Activated naive CD8-positive, alpha-beta T cell treated with anti-CD3 and anti-CD28 coated beads, Interleukin-2, amount 50 U/mL, for 24 hours (primary cell): ENCODE measurements at regions not wholly inside any gene's neighbourhood (a gene's known extent, or its start where the extent isn't known, plus 50 kb on each side); places are given as distances from the start of the nearest gene placed in this dataset.
A peak's percentile ranks its signal among the peaks of the same experiment; 100 is the strongest.

Source experiments
- ATAC-seq: fragments of 150-1000 bp; cut with Tn5 transposase; one replicate; pipeline ENCODE4 v1.10.0; 2021
- DNase-seq: peaks from one replicate; pipeline ENCODE4 v3.0.0; 2021
- H3K27ac Mint-ChIP-seq: one replicate; pipeline ENCODE4 v1.8.0; 2021; ENCODE audit warnings: mild to moderate bottlenecking, mixed read lengths
- H3K27me3 Mint-ChIP-seq: one replicate; pipeline ENCODE4 v1.8.0; 2021; ENCODE audit warnings: mixed read lengths
- H3K36me3 Mint-ChIP-seq: one replicate; pipeline ENCODE4 v1.8.0; 2021; ENCODE audit warnings: low read depth, mixed read lengths
- H3K4me1 Mint-ChIP-seq: one replicate; pipeline ENCODE4 v1.8.0; 2021; ENCODE audit warnings: mixed read lengths
- H3K4me3 Mint-ChIP-seq: one replicate; pipeline ENCODE4 v1.8.0; 2021; ENCODE audit warnings: mild to moderate bottlenecking, moderate library complexity, mixed read lengths
- H3K9me3 Mint-ChIP-seq: one replicate; pipeline ENCODE4 v1.8.0; 2021; ENCODE audit warnings: mixed read lengths

GRCh38 chr13:77409412-77409811 lies 82.5 kb upstream of the MYCBP2 start:
- ATAC-seq (no peak), DNase-seq (no peak)
- no peaks in the 10 kb centered on the region for H3K9me3 Mint-ChIP-seq
- no peaks in the 10 kb centered on the region for H3K36me3 Mint-ChIP-seq
- no peaks in the 10 kb centered on the region for H3K27me3 Mint-ChIP-seq
- H3K4me1 Mint-ChIP-seq = no peaks in the 10 kb centered on the region
- no peak overlapping the region for H3K27ac Mint-ChIP-seq
- no peak overlapping the region for H3K4me3 Mint-ChIP-seq

- ATAC-seq (no peak), DNase-seq (no peak)
- no peak overlapping the region for H3K27ac Mint-ChIP-seq
- H3K9me3 Mint-ChIP-seq = no peaks in the 10 kb centered on the region
- H3K36me3 Mint-ChIP-seq = no peaks in the 10 kb centered on the region
- H3K27me3 Mint-ChIP-seq = no peaks in the 10 kb centered on the region
- no peak overlapping the region for H3K4me3 Mint-ChIP-seq
- H3K4me1 Mint-ChIP-seq = no peaks in the 10 kb centered on the region
These were observed 79.9 kb upstream of the MYCBP2 start for GRCh38 chr13:77406644-77407440.

GRCh38 chr13:77398825-77399620 lies 72.1 kb upstream of the MYCBP2 start:
- ATAC-seq = peak; percentile 15
- Mint-ChIP-seq H3K27me3 (peaks cover 2% of the 10 kb centered on the region), H3K9me3 (no peaks in the 10 kb centered on the region), H3K4me3 (no peak overlapping the region), H3K36me3 (no peaks in the 10 kb centered on the region), H3K27ac (no peak overlapping the region), H3K4me1 (peaks cover 1% of the 10 kb centered on the region)
- no peak for DNase-seq

GRCh38 chr13:77397636-77398035 lies 70.7 kb upstream of the MYCBP2 start:
- Mint-ChIP-seq H3K4me1 (peaks cover 12% of the 10 kb centered on the region), H3K4me3 (no peak overlapping the region), H3K27ac (no peak overlapping the region), H3K36me3 (no peaks in the 10 kb centered on the region), H3K27me3 (peaks cover 4% of the 10 kb centered on the region), H3K9me3 (no peaks in the 10 kb centered on the region)
- DNase-seq (no peak), ATAC-seq (no peak)

GRCh38 chr13:77391475-77391874 lies 64.6 kb upstream of the MYCBP2 start:
- Mint-ChIP-seq H3K36me3 (no peaks in the 10 kb centered on the region), H3K4me3 (no peak overlapping the region), H3K27me3 (peaks cover 4% of the 10 kb centered on the region), H3K27ac (no peak overlapping the region), H3K4me1 (peaks cover 31% of the 10 kb centered on the region), H3K9me3 (no peaks in the 10 kb centered on the region)
- ATAC-seq (no peak), DNase-seq (no peak)

GRCh38 chr13:77390391-77390790 lies 63.5 kb upstream of the MYCBP2 start:
- H3K4me1 Mint-ChIP-seq = peaks cover 33% of the 10 kb centered on the region
- no peak overlapping the region for H3K4me3 Mint-ChIP-seq
- DNase-seq (no peak), ATAC-seq (no peak)
- H3K27ac Mint-ChIP-seq = no peak overlapping the region
- no peaks in the 10 kb centered on the region for H3K9me3 Mint-ChIP-seq
- H3K27me3 Mint-ChIP-seq = peaks cover 4% of the 10 kb centered on the region
- H3K36me3 Mint-ChIP-seq = no peaks in the 10 kb centered on the region

GRCh38 chr13:77389625-77390000 lies 62.7 kb upstream of the MYCBP2 start:
- peaks cover 33% of the 10 kb centered on the region for H3K4me1 Mint-ChIP-seq
- no peak overlapping the region for H3K4me3 Mint-ChIP-seq
- H3K9me3 Mint-ChIP-seq = no peaks in the 10 kb centered on the region
- no peaks in the 10 kb centered on the region for H3K36me3 Mint-ChIP-seq
- ATAC-seq (peak; percentile 63), DNase-seq (no peak)
- peaks cover 4% of the 10 kb centered on the region for H3K27me3 Mint-ChIP-seq
- H3K27ac Mint-ChIP-seq = no peak overlapping the region

GRCh38 chr13:77388944-77389624 lies 62.2 kb upstream of the MYCBP2 start:
- ATAC-seq = peak; percentile 68
- Mint-ChIP-seq H3K4me1 (peaks cover 32% of the 10 kb centered on the region), H3K27ac (peak overlapping the region; percentile 6)

GRCh38 chr13:77387607-77388200 lies 60.8 kb upstream of the MYCBP2 start:
- Mint-ChIP-seq H3K27ac (no peak overlapping the region), H3K4me3 (no peak overlapping the region), H3K36me3 (no peaks in the 10 kb centered on the region), H3K27me3 (peaks cover 2% of the 10 kb centered on the region), H3K4me1 (peaks cover 21% of the 10 kb centered on the region), H3K9me3 (no peaks in the 10 kb centered on the region)
- ATAC-seq = no peak
- DNase-seq = no peak

More at GRCh38 chr13:77388944-77389624, 62.2 kb upstream of the MYCBP2 start:
- Mint-ChIP-seq H3K27me3 (peaks cover 4% of the 10 kb centered on the region), H3K36me3 (no peaks in the 10 kb centered on the region), H3K4me3 (no peak overlapping the region), H3K9me3 (no peaks in the 10 kb centered on the region)
- DNase-seq = no peak

- H3K4me3 Mint-ChIP-seq = no peak overlapping the region
- no peaks in the 10 kb centered on the region for H3K36me3 Mint-ChIP-seq
- H3K4me1 Mint-ChIP-seq = peaks cover 21% of the 10 kb centered on the region
- DNase-seq (no peak), ATAC-seq (peak; percentile 57)
- no peak overlapping the region for H3K27ac Mint-ChIP-seq
- peaks cover 2% of the 10 kb centered on the region for H3K27me3 Mint-ChIP-seq
- H3K9me3 Mint-ChIP-seq = no peaks in the 10 kb centered on the region
These were observed 60.1 kb upstream of the MYCBP2 start for GRCh38 chr13:77386880-77387606.

GRCh38 chr13:77386046-77386445 lies 59.2 kb upstream of the MYCBP2 start:
- DNase-seq (no peak), ATAC-seq (no peak)
- H3K36me3 Mint-ChIP-seq = no peaks in the 10 kb centered on the region
- H3K27ac Mint-ChIP-seq = no peak overlapping the region
- no peaks in the 10 kb centered on the region for H3K9me3 Mint-ChIP-seq
- H3K4me3 Mint-ChIP-seq = no peak overlapping the region
- peaks cover 2% of the 10 kb centered on the region for H3K27me3 Mint-ChIP-seq
- H3K4me1 Mint-ChIP-seq = peaks cover 21% of the 10 kb centered on the region

- H3K4me3 Mint-ChIP-seq = no peak overlapping the region
- peaks cover 18% of the 10 kb centered on the region for H3K4me1 Mint-ChIP-seq
- no peak overlapping the region for H3K27ac Mint-ChIP-seq
- peaks cover 2% of the 10 kb centered on the region for H3K27me3 Mint-ChIP-seq
- H3K9me3 Mint-ChIP-seq = no peaks in the 10 kb centered on the region
- DNase-seq (no peak), ATAC-seq (no peak)
- H3K36me3 Mint-ChIP-seq = no peaks in the 10 kb centered on the region
These were observed 58.1 kb upstream of the MYCBP2 start for GRCh38 chr13:77384999-77385398.

- no peak overlapping the region for H3K4me3 Mint-ChIP-seq
- peaks cover 1% of the 10 kb centered on the region for H3K27me3 Mint-ChIP-seq
- H3K27ac Mint-ChIP-seq = no peak overlapping the region
- H3K36me3 Mint-ChIP-seq = no peaks in the 10 kb centered on the region
- DNase-seq = no peak
- ATAC-seq = no peak
- peaks cover 8% of the 10 kb centered on the region for H3K4me1 Mint-ChIP-seq
- H3K9me3 Mint-ChIP-seq = no peaks in the 10 kb centered on the region
These were observed 56.2 kb upstream of the MYCBP2 start for GRCh38 chr13:77383097-77383496.

- no peaks in the 10 kb centered on the region for H3K36me3 Mint-ChIP-seq
- H3K27me3 Mint-ChIP-seq = no peaks in the 10 kb centered on the region
- no peak overlapping the region for H3K27ac Mint-ChIP-seq
- no peak overlapping the region for H3K4me3 Mint-ChIP-seq
- ATAC-seq (no peak), DNase-seq (no peak)
- H3K9me3 Mint-ChIP-seq = no peaks in the 10 kb centered on the region
- H3K4me1 Mint-ChIP-seq = no peaks in the 10 kb centered on the region
These were observed 54.2 kb upstream of the MYCBP2 start for GRCh38 chr13:77381059-77381458.
